Stimulated activated CD4-positive, alpha-beta T cell treated with anti-CD3 and anti-CD28 coated beads, TNF-alpha, amount 100 ng/mL, for 4 hours (primary cell): ENCODE measurements at regions not wholly inside any gene's neighbourhood (a gene's known extent, or its start where the extent isn't known, plus 50 kb on each side); places are given as distances from the start of the nearest gene placed in this dataset.

ENCODE experiments used
- DNase-seq, 3 experiments: peaks; one replicate each; pipeline ENCODE4 v3.0.0-alpha.2; 2020; ENCODE audit warnings: low read depth in 3 of 3

DNA sequence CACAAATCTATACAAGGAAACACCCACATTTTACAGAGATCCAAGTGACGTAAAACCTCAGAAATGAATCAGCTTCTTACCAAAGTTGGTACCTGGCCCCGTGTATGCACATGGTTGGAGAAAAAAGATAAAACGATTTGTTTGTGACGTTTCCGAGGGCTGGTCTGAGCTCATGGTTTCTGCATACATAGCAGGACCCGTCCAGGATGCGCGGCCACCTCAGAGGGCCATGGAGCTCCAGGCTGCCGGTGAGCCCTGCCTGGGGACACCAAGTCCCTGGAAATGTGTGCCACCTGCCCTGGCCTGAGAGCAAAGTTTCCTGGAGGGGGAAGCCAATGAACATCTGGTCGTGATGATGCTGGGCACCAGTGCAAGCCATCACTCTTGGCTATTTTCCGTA lies 402.6 kb upstream of the MKI67 start:
- no peak for DNase-seq

- DNase-seq: no peak
Observed at GRCh38 chr10:128529225-128529624, 403.0 kb upstream of the MKI67 start.

DNA sequence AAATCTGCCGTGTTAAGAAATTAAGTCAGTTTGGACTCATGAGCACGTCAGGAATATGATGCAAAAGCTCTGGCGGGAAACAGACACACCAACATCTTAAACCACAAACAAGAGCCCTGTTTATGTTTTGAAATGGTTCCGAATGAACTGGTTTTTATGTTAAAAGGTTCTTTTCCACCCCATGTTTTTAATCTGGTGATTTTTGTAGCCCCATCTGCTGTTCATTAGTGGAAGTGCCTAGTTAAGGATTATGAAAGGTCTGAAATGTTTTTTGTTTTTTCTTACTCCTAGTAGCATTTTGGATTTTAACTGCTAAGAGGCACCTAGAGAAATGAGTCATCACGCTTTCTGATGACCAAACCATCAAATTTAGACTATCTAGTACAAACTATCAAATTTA lies 404.1 kb upstream of the MKI67 start:
- DNase-seq: no peak

DNA sequence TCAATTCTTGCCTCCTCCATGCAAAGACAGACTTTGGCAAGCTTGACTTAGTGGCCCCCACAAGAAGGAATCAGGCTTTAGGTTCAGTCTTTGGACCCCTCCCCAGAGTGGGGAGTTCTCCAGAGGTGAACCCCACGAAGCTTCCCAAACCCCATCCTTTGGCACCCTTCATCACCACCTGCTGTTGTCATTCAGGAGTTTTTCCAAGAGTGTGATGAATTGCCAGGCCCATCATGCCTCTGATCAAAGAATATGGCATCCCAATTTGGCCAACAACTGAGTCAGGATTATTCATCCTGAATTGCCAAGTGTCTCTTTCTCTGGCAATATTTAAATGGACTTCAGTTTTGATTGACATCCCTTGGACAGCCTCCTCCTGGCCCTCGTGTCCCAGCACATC lies 404.7 kb upstream of the MKI67 start:
- no peak for DNase-seq

- DNase-seq: no peak
Observed at GRCh38 chr10:128534686-128535085, 408.5 kb upstream of the MKI67 start.

DNA sequence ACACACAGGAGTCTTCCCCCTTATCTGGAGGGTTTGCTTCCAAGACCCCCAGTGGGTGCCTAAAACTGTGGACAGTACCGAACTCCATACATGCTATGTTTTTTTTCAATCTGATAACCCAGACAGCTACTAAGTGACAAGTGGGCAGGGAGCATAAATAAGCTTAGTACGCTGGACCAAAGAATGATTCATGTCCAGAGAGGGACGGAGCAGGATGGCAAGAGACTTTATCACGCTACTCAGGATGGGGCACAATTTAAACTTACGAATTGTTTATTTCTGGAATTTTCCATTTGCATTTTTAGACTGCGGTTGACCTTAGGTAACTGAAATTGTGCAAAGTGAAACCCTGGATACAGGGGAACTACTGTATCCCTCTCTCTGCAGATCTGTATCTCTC lies 410.0 kb upstream of the MKI67 start:
- no peak for DNase-seq

DNA sequence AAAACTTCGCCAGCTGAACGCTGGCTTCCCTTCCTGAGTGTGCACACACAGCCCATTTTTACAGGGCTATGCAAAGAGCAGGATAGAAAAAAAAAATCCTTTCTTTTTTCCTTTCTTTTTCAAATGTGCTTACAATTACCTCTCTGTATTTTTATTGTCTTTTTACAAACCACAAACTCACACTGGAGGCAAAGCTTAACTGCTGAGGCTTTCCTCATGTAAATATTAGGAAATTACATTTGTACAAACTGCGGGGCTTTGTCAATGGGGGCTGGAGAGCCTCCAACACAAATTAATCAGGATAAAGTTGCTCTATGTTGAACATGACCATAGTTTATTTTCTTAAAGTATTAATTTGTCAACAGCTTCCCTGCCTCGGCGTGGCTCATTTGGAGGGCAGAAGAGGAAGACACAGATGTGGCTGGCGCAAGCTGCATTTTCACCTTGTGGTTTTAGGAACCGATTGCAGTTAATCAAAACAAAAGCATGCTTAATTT lies 411.7 kb upstream of the MKI67 start:
- no peak for DNase-seq

GRCh38 chr10:128538671-128539070 lies 412.4 kb upstream of the MKI67 start:
- DNase-seq: no peak

DNA sequence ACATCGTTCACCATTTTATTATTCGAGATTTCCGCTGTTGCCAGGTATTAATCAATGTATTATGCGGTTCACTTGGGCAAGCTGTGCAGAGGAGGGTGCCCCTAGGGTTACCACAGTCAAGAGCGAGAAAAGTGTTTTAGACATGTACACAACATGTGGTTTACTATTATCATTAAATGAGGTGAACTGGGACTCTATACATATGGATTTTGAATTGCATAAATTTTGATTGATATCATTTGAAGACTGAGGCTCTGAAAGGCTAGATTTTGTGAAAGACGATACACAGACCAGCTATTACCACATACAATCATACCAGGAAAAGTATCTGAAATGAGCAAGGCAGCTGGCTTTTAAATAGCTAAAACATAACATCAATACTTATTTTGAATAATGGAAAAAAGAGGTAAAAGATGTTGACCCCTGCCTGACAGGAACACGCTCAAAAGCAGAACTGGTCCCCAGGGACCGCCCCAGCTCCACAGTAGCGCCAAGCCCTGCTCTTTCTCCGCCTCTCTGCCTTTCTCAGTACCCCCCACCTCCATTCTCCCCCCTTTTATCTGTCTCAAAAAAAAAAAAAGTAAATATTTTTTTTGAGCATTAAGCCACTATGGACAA lies 413.4 kb upstream of the MKI67 start:
- no peak for DNase-seq

DNA sequence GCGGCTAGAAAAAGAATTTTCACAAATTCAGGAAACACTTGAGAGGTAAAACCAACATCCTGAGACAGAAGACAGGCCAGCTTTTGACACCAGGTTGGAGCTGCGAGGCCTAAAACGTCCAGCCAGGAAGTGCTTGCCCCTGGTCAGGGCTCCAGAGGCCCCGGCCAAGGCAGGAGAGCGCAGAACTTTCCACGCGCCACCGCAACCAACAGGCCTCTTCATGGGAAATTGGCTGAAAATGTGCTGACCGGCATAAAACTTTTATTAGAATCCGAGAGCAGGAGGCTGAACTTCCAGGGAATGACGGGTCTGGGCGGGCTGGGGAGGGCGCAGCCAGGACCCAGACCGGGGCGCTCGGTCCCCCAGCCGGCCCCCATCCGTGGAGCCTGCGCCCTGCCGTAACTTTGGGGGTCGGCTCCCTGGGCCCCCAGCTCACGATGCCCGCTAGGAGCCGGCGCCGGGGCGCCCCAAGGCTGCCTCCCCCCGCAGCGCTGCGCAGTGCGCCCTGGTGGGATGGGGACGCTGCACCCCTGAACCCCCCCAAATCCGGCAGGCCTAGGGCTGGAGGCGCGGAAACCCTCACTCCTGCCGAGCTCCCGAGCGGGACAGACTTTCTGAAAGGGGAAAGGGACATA lies 414.0 kb upstream of the MKI67 start:
- DNase-seq: no peak

GRCh38 chr10:128540781-128541761 lies 414.8 kb upstream of the MKI67 start:
- no peak for DNase-seq

- DNase-seq: no peak
Observed at GRCh38 chr10:128541926-128542475, 415.8 kb upstream of the MKI67 start.

- no peak for DNase-seq
Observed at GRCh38 chr10:128542659-128543058, 416.4 kb upstream of the MKI67 start.

GRCh38 chr10:128543151-128543550 lies 416.9 kb upstream of the MKI67 start:
- no peak for DNase-seq

- no peak for DNase-seq
Observed at GRCh38 chr10:128545216-128545615, 419.0 kb upstream of the MKI67 start.

DNA sequence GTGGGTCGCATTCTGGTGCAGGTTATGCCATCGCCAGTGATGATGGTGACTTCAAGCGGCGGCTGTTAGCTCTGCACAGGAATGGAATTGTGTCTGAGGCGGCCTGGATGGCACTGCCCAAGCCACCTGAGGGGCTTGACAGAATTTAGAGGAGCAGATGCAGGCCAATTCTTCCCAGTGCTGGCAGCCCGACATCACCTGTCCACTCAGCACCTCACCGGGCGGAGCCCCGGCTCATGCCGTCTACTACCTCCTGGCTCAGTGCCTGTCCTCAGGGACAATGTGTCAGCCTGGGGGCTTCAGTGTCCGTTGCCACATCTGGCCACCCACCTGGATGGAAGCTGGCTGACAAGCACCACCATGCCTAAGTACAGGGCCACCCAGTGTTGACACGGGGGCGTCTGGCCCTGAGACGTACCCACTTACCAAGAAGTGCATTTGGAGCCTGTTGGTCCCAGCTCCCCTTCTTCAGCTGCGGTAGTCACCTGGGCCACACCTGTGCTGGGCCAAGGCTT lies 420.5 kb upstream of the MKI67 start:
- no peak for DNase-seq

GRCh38 chr10:128549101-128549608 lies 422.9 kb upstream of the MKI67 start:
- no peak for DNase-seq

GRCh38 chr10:128550045-128550444 lies 423.8 kb upstream of the MKI67 start:
- no peak for DNase-seq

- no peak for DNase-seq
Observed at GRCh38 chr10:128551475-128551874, 425.3 kb upstream of the MKI67 start.

DNA sequence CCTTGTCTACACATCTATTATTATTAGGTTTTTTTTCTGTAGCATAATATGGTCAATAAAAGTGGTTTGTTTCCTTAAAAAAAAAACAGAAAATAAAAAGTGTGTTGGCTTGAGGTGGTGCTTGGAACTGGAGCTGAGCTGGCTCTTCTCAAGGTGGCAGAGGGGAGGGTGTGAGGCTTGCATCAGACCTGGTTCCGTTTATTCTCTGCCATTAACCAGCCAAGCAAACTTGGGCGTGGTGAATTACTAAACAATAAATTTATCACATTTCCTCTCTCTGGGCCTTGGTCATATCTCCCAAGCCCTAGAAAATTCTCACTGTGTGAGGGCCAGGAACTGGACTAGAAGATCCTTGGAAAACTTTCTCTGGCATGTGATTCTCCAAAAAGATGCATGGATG lies 427.5 kb upstream of the MKI67 start:
- no peak for DNase-seq

GRCh38 chr10:128556182-128557110 lies 430.2 kb upstream of the MKI67 start:
- no peak for DNase-seq
